ENCODE measurements at regions not wholly inside any gene's neighbourhood (a gene's known extent, or its start where the extent isn't known, plus 50 kb on each side); places are given as distances from the start of the nearest gene placed in this dataset.

DNA sequence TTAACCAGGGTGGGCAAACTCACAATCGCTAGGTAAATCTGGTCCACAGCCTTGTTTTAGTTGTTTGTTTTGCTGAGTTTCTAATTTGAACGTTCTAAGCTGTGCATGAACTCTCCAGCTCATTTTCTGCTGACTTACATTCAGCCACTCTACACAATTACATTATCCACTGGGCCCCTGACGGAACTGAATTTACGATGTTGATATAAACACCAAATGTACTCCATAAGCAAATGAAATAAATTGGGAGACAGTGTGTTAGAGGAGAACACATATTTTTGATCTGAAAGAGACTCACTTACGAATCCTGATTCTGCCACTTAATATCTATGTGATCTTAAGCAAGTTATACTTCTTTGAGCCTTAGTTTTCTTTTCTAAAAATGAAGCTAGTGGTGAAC, 393.4 kb downstream of the ZNF608 start:
- no peak overlapping the region for H3K4me3 ChIP-seq (ENCODE audit: low read depth, low read length)
- DNase-seq (ENCODE audit: low read depth): no peak
- TF ChIP-seq, protein P1, sequence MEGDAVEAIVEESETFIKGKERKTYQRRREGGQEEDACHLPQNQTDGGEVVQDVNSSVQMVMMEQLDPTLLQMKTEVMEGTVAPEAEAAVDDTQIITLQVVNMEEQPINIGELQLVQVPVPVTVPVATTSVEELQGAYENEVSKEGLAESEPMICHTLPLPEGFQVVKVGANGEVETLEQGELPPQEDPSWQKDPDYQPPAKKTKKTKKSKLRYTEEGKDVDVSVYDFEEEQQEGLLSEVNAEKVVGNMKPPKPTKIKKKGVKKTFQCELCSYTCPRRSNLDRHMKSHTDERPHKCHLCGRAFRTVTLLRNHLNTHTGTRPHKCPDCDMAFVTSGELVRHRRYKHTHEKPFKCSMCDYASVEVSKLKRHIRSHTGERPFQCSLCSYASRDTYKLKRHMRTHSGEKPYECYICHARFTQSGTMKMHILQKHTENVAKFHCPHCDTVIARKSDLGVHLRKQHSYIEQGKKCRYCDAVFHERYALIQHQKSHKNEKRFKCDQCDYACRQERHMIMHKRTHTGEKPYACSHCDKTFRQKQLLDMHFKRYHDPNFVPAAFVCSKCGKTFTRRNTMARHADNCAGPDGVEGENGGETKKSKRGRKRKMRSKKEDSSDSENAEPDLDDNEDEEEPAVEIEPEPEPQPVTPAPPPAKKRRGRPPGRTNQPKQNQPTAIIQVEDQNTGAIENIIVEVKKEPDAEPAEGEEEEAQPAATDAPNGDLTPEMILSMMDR (conservative IDR thresholded peaks at IDR 0.05; ENCODE audit: low read depth, low read length): no peak

DNA sequence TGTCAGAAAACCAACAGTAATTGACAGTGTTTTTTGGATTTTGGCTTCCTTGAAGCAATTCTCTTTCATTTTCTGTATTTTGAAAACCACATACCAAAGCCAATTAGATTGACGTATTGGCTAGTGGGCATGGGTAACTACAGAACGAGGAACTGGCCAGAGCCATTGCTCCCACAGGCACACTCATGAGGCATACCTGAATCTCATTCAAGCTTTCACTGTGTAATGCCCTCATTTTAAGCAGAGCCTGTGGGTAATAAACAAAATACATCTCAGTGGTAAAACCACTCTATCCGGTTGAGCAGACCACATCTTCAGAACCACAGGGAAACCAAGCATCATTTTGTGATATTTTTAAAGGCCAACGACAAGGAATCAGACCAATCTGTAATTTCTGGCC, 394.1 kb downstream of the ZNF608 start:
- no peak overlapping the region for H3K4me3 ChIP-seq (ENCODE audit: low read depth, low read length)
- DNase-seq (ENCODE audit: low read depth): no peak
- TF ChIP-seq, protein P1 (conservative IDR thresholded peaks at IDR 0.05; ENCODE audit: low read depth, low read length): no peak

DNA sequence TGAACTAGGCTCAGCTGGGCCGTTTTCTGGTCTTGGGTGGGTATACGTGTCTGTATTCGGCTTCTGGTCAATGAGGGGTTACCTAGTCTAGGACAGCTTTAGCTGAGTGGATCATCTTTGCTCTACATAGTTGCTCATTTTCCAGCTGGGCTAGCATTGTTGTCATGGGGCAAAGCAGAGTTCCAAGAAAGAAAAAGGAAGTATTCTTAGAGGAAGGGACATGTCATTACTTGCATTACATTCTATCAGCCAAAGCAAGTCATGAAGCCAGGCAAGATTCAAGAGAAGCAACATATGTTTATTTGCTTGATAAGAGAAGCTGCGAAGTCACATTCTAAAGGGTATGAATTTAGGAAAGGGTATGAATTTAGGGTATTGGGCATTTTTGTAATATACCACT, 396.5 kb downstream of the ZNF608 start:
- TF ChIP-seq, protein P1 (conservative IDR thresholded peaks at IDR 0.05; ENCODE audit: low read depth, low read length): no peak
- no peak for DNase-seq (ENCODE audit: low read depth)
- H3K4me3 ChIP-seq (ENCODE audit: low read depth, low read length): no peak overlapping the region

DNA sequence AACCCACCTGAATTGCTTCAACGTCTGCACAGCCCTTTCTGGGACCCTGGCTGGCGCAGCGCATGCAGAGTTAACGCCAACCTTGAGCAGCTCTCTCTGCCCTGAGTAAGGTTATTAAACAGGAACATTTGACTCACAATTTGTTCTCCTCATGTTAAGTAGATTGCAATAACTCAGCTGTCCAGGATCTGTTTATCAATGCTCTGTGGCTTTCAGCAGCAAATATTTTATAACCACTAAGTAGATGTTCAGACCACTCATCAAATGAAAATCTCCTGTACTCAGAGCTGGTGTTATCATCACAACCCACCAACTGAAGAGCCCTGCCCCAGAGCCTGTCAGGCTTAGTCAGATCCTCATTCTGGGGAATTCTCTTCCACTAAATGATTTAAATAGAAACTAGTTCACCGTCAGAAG, 403.0 kb downstream of the ZNF608 start:
- no peak overlapping the region for H3K4me3 ChIP-seq (ENCODE audit: low read depth, low read length)
- peak; percentile 96 for DNase-seq (ENCODE audit: low read depth)
- TF ChIP-seq, protein P1 (conservative IDR thresholded peaks at IDR 0.05; ENCODE audit: low read depth, low read length): no peak

DNA sequence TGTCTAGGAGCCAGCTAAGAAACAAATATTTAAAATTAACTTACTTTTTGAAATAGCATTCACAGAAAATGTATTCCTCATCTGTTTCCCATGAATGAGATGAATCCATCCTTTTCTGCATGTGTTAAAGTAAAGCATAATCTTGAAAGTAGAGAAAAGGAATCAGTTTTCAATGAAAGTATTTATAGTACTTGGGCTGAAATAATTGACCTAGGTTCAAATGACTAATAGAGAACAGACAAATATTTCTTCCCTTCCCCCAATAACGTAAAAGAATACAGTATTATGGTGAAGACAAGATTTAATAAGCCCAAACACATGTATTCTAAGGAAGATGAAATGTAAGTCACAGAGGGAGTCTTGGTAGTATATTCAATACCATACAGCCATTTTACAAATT, 403.5 kb downstream of the ZNF608 start:
- peak; percentile 46 for DNase-seq (ENCODE audit: low read depth)
- no peak overlapping the region for H3K4me3 ChIP-seq (ENCODE audit: low read depth, low read length)
- TF ChIP-seq, protein P1 (conservative IDR thresholded peaks at IDR 0.05; ENCODE audit: low read depth, low read length): no peak

DNA sequence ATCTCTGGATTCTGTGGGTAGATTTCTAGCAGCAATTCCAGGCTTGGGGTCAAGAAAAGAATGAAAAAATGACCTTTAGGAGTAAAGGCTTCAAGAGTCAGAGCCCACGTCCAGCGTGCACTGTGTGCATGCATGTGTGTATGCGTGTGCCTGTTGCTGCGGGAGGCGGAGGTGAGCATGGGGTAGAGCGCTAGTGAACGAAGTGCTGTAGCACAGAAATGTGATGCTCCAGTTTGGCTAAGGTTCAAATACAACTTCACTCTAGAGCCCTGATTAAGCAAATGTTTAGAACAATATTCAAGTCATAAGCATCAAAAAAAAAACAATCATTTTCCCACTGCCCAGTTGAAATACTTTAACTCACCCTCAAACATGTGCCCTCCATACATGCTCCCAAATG, 403.9 kb downstream of the ZNF608 start:
- peak; percentile 41 for DNase-seq (ENCODE audit: low read depth)
- H3K4me3 ChIP-seq (ENCODE audit: low read depth, low read length): no peak overlapping the region
- TF ChIP-seq, protein P1 (conservative IDR thresholded peaks at IDR 0.05; ENCODE audit: low read depth, low read length): no peak

DNA sequence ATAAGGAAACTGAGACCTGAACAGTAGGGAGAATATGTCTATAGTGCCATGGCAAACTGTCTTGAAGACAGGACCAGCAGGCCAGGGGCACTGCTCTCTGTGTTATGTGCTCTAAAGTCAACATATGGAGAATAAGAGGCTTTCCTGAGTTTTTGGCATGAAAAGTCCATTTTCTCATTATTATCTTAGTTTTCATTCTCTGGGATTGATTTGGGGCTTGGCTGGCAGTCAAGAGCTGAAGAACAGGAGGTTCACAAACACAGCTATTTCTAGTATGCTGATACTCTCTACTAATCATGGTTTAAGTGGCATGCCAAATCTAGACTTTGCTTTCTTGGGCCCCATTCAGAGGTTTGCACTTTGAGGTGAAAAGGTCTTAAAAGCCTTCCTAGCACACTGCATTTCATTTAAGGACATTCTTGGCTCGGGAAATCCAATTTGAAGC, 404.4 kb downstream of the ZNF608 start:
- H3K4me3 ChIP-seq (ENCODE audit: low read depth, low read length): no peak overlapping the region
- TF ChIP-seq, protein P1 (conservative IDR thresholded peaks at IDR 0.05; ENCODE audit: low read depth, low read length): no peak
- DNase-seq (ENCODE audit: low read depth): peak; percentile 83

Measured in choroid plexus epithelial cell (primary cell).